WTC11 (cell line): ENCODE measurements at regions not wholly inside any gene's neighbourhood (a gene's known extent, or its start where the extent isn't known, plus 50 kb on each side); places are given as distances from the start of the nearest gene placed in this dataset.

Experiments used
- ATAC-seq: fragments of 200-7000 bp; cut with Tn5 transposase; 2 replicates; pipeline ENCODE4 v1.10.0; 2021; ENCODE audit warnings: mild to moderate bottlenecking, moderate library complexity
- CTCF ChIA-PET: fragments of 300-600 bp; sonication (Branson Sonifier 250); formaldehyde crosslinking; loops from one replicate; lab custom pipeline; 2021; ENCODE audit warnings: antibody characterized with exemption; lab: Charles Lee
- POLR2A ChIA-PET: fragments of 350-600 bp; sonication (Branson Sonifier 250); formaldehyde crosslinking; loops from one replicate; lab custom pipeline; 2021; ENCODE audit warnings: antibody characterized with exemption; lab: Charles Lee
- DNase-seq: peaks from one replicate; pipeline ENCODE4 v3.0.0; 2021; ENCODE audit warnings: low spot score
- H3K27ac Mint-ChIP-seq: 2 replicates; pipeline ENCODE4 v1.8.0; 2021; ENCODE audit warnings: mixed read lengths
- H3K27me3 Mint-ChIP-seq: 2 replicates; pipeline ENCODE4 v1.8.0; 2021; ENCODE audit warnings: low read depth, mild to moderate bottlenecking, moderate library complexity, mixed read lengths
- H3K36me3 Mint-ChIP-seq: 2 replicates; pipeline ENCODE4 v1.8.0; 2021; ENCODE audit warnings: mixed read lengths
- H3K4me1 Mint-ChIP-seq: 2 replicates; pipeline ENCODE4 v1.8.0; 2022; ENCODE audit warnings: mixed read lengths
- H3K4me3 Mint-ChIP-seq: 2 replicates; pipeline ENCODE4 v1.8.0; 2021; ENCODE audit warnings: mild to moderate bottlenecking, moderate library complexity, mixed read lengths
- H3K9me3 Mint-ChIP-seq: 2 replicates; pipeline ENCODE4 v1.8.0; 2021; ENCODE audit warnings: mixed read lengths
- AFF4 ChIP-seq: sonication (generic); formaldehyde crosslinking; IDR thresholded peaks from 2 replicates; pipeline ENCODE4 v1.8.1; 2023; ENCODE audit warnings: mild to moderate bottlenecking, missing genetic modification reagents, borderline replicate concordance
- AR ChIP-seq: fragments of 250-450 bp; sonication (Bioruptor Pico); IDR thresholded peaks from 2 replicates; pipeline ENCODE4 v1.9.0; 2021; ENCODE audit warnings: mild to moderate bottlenecking
- ATF3 ChIP-seq: sonication (generic); formaldehyde crosslinking; conservative IDR thresholded peaks from 2 replicates; pipeline ENCODE4 v1.8.1; 2022; ENCODE audit warnings: mild to moderate bottlenecking, missing genetic modification reagents
- CREB1 ChIP-seq: sonication (generic); formaldehyde crosslinking; IDR thresholded peaks from 2 replicates; pipeline ENCODE4 v1.8.0; 2023; ENCODE audit warnings: mild to moderate bottlenecking, missing genetic modification reagents
- E2F5 ChIP-seq: sonication (generic); formaldehyde crosslinking; IDR thresholded peaks from 2 replicates; pipeline ENCODE4 v1.8.1; 2022; ENCODE audit warnings: mild to moderate bottlenecking, moderate library complexity, missing genetic modification reagents
- FOXP4 ChIP-seq: sonication (generic); formaldehyde crosslinking; IDR thresholded peaks from 2 replicates; pipeline ENCODE4 v1.8.0; 2022; ENCODE audit warnings: mild to moderate bottlenecking, missing genetic modification reagents
- GABPB1 ChIP-seq: sonication (generic); formaldehyde crosslinking; IDR thresholded peaks from 2 replicates; pipeline ENCODE4 v1.8.1; 2023; ENCODE audit warnings: mild to moderate bottlenecking, missing genetic modification reagents
- HMGXB4 ChIP-seq: sonication (generic); formaldehyde crosslinking; IDR thresholded peaks from 2 replicates; pipeline ENCODE4 v1.8.1; 2023; ENCODE audit warnings: mild to moderate bottlenecking, moderate library complexity, missing genetic modification reagents
- IRF2 ChIP-seq: sonication (generic); formaldehyde crosslinking; IDR thresholded peaks from 2 replicates; pipeline ENCODE4 v1.8.0; 2022; ENCODE audit warnings: low read depth, missing genetic modification reagents, borderline replicate concordance
- JAZF1 ChIP-seq: fragments of 250-450 bp; sonication (Bioruptor Pico); IDR thresholded peaks from 2 replicates; pipeline ENCODE4 v1.9.0; 2021; ENCODE audit warnings: moderate library complexity, mild to moderate bottlenecking, inconsistent platforms
- PRRX2 ChIP-seq: fragments of 250-450 bp; sonication (Bioruptor Pico); IDR thresholded peaks from 2 replicates; pipeline ENCODE4 v1.8.0; 2021; ENCODE audit warnings: mild to moderate bottlenecking
- TCF7 ChIP-seq: sonication (generic); formaldehyde crosslinking; IDR thresholded peaks from 2 replicates; pipeline ENCODE4 v1.8.0; 2022; ENCODE audit warnings: mild to moderate bottlenecking, low read depth, missing genetic modification reagents, moderate library complexity
- ZBTB21 ChIP-seq: sonication (generic); formaldehyde crosslinking; IDR thresholded peaks from 2 replicates; pipeline ENCODE4 v1.8.1; 2023; ENCODE audit warnings: mild to moderate bottlenecking, missing genetic modification reagents, borderline replicate concordance
- ZMAT4 ChIP-seq: fragments of 250-450 bp; sonication (Bioruptor Pico); IDR thresholded peaks from 2 replicates; pipeline ENCODE4 v1.9.0; 2021; ENCODE audit warnings: mild to moderate bottlenecking
- ZNF121 ChIP-seq: sonication (generic); formaldehyde crosslinking; IDR thresholded peaks from 2 replicates; pipeline ENCODE4 v1.8.0; 2023; ENCODE audit warnings: missing genetic modification reagents
- ZNF138 ChIP-seq: sonication (generic); formaldehyde crosslinking; conservative IDR thresholded peaks from 2 replicates; pipeline ENCODE4 v1.8.1; 2022; ENCODE audit warnings: mild to moderate bottlenecking, moderate library complexity, missing genetic modification reagents
- ZNF263 ChIP-seq: sonication (generic); formaldehyde crosslinking; IDR thresholded peaks from 2 replicates; pipeline ENCODE4 v1.8.1; 2022; ENCODE audit warnings: low read depth, mild to moderate bottlenecking, moderate library complexity, missing genetic modification reagents
- ZNF416 ChIP-seq: fragments of 250-450 bp; sonication (Bioruptor Pico); IDR thresholded peaks from 2 replicates; pipeline ENCODE4 v1.9.0; 2021; ENCODE audit warnings: mild to moderate bottlenecking, inconsistent platforms
- ZNF532 ChIP-seq: fragments of 250-450 bp; sonication (Bioruptor Pico); IDR thresholded peaks from 2 replicates; pipeline ENCODE4 v1.9.0; 2021; ENCODE audit warnings: mild to moderate bottlenecking, borderline replicate concordance

- TF ChIP-seq AR (no peak), AFF4 (CRISPR knock-in tag) (no peak), IRF2 (CRISPR knock-in tag) (no peak), JAZF1 (no peak)
- TF ChIP-seq, all 79 proteins: peak for 0
Measured at GRCh38 chr9:93894691-93895079, 60.5 kb downstream of the BARX1 start (continued).

GRCh38 chr9:93893899-93894690 lies 61.1 kb downstream of the BARX1 start:
- ChIA-PET POLR2A (no interaction called here), CTCF (interaction anchor here (1.6 kb wide), 1 partner anchor 15 kb away, joined by 3 read pairs; no protein-coding TSS in a partner anchor)
- Mint-ChIP-seq H3K9me3 (peaks cover 22% of the 10 kb centered on the region), H3K36me3 (peaks cover 13% of the 10 kb centered on the region), H3K27me3 (peaks cover 4% of the 10 kb centered on the region; the same call in 1 of the 2 replicates), H3K4me3 (no peak overlapping the region), H3K4me1 (no peaks in the 10 kb centered on the region), H3K27ac (no peak overlapping the region)
- ATAC-seq (no peak), DNase-seq (no peak)
- TF ChIP-seq ZNF263 (CRISPR knock-in tag), result no peak
- TF ChIP-seq PRRX2, result no peak
- TF ChIP-seq ZBTB21 (CRISPR knock-in tag), result no peak
- TF ChIP-seq HMGXB4 (CRISPR knock-in tag), result no peak
- TF ChIP-seq ZNF416 (CRISPR knock-in tag), result no peak
- TF ChIP-seq FOXP4 (CRISPR knock-in tag), result no peak
- no peak for TF ChIP-seq ZNF138 (CRISPR knock-in tag)
- no peak for TF ChIP-seq ZMAT4 (CRISPR knock-in tag)
- no peak for TF ChIP-seq E2F5 (CRISPR knock-in tag)
- no peak for TF ChIP-seq TCF7 (CRISPR knock-in tag)
- TF ChIP-seq GABPB1 (CRISPR knock-in tag), result no peak
- no peak for TF ChIP-seq ZNF121 (CRISPR knock-in tag)
- no peak for TF ChIP-seq ATF3 (CRISPR knock-in tag)
- no peak for TF ChIP-seq CREB1
- no peak for TF ChIP-seq ZNF532 (CRISPR knock-in tag)
